ENCODE measurements at regions not wholly inside any gene's neighbourhood (a gene's known extent, or its start where the extent isn't known, plus 50 kb on each side); places are given as distances from the start of the nearest gene placed in this dataset.

- no peak for FAIRE-seq
- H3K4me1 ChIP-seq (ENCODE audit: control insufficient read depth, extremely low read depth, insufficient read depth, low read length): no peaks in the 10 kb centered on the region
- no peaks in the 10 kb centered on the region for H4K20me1 ChIP-seq (replicated peaks; ENCODE audit: control insufficient read depth, extremely low read depth, insufficient read depth, low read length)
- no peaks in the 10 kb centered on the region for H3K36me3 ChIP-seq (ENCODE audit: control insufficient read depth in 2 of 2, extremely low read depth in 1 of 2, insufficient read depth in 2 of 2, low read length in 2 of 2)
- no peaks in the 10 kb centered on the region for H3K9me3 ChIP-seq (replicated peaks; ENCODE audit: control insufficient read depth, insufficient read depth, low read length)
- ChIA-PET POLR2A (no interaction called here), CTCF (no interaction called here)
- intact Hi-C loops (cut with micrococcal nuclease) (no loop called here), dilution Hi-C loops (cut with MboI; ENCODE audit: extremely low pct_ligation_motif_present, low sequenced_read_pairs) (no loop called here)
- TF ChIP-seq FOS (IDR thresholded peaks at IDR 0.05; ENCODE audit: borderline replicate concordance, insufficient read depth, low read length) (no peak), POLR2AphosphoS5 (IDR thresholded peaks at IDR 0.05; ENCODE audit: insufficient read depth, low read depth, low read length) (no peak), MAX (IDR thresholded peaks at IDR 0.05; ENCODE audit: insufficient read depth, insufficient read length) (no peak), CTCF (IDR thresholded peaks at IDR 0.05; ENCODE audit: extremely low read depth in 1 of 2, insufficient read depth in 1 of 2, low read depth in 1 of 2, low read length in 2 of 2) (no peak), POLR2A (IDR thresholded peaks at IDR 0.05; ENCODE audit: low read depth, low read length) (no peak), EZH2 (IDR thresholded peaks at IDR 0.05; ENCODE audit: borderline replicate concordance, low read depth, low read length, severe bottlenecking) (no peak), MYC (IDR thresholded peaks at IDR 0.05; ENCODE audit: low read depth, low read length) (no peak), GATA2 (IDR thresholded peaks at IDR 0.05; ENCODE audit: insufficient read depth, insufficient read length, low read depth, low read length) (no peak), JUN (IDR thresholded peaks at IDR 0.05; ENCODE audit: borderline replicate concordance, insufficient read depth, insufficient read length, low read depth) (no peak)
- H2AFZ ChIP-seq (ENCODE audit: low read depth, low read length): no peak overlapping the region
- no peak overlapping the region for H3K4me2 ChIP-seq (ENCODE audit: insufficient read depth, low read length)
- no peaks in the 10 kb centered on the region for H3K9me1 ChIP-seq (replicated peaks; ENCODE audit: control insufficient read depth, extremely low read depth, insufficient read depth, low read length)
- H3K27ac ChIP-seq (ENCODE audit: insufficient read depth, low read depth, low read length): no peak overlapping the region
- no peak overlapping the region for H3K4me3 ChIP-seq (replicated peaks in 1 of 3; ENCODE audit: insufficient read depth in 1 of 3, low read depth in 1 of 3, low read length in 3 of 3)
- H3K27me3 ChIP-seq (ENCODE audit: control insufficient read depth in 2 of 2, insufficient read depth in 2 of 2, low read length in 2 of 2): no peaks in the 10 kb centered on the region
- no peak overlapping the region for H3K9ac ChIP-seq (replicated peaks; ENCODE audit: extremely low read depth, insufficient read depth, low read length)
- no TSS peak for BruUV-seq (replicated peaks)
- no peaks in the 10 kb centered on the region for H3K79me2 ChIP-seq (ENCODE audit: control insufficient read depth, insufficient read depth, low read length)
- no peak for DNase-seq (ENCODE audit: low read depth, low spot score)
Measured at GRCh38 chr2:239724851-239725550, 300.1 kb downstream of the NDUFA10 start.
